Activated CD4-positive, alpha-beta T cell treated with anti-CD3 and anti-CD28 coated beads, Interleukin-2, Interleukin-4, amounts not matched to agents 100 ng/mL and 50 ng/mL, durations not matched to agents 16 hours and 8 hours (primary cell): ENCODE measurements at regions not wholly inside any gene's neighbourhood (a gene's known extent, or its start where the extent isn't known, plus 50 kb on each side); places are given as distances from the start of the nearest gene placed in this dataset.

Source experiments
- DNase-seq: peaks from one replicate; pipeline ENCODE4 v3.0.0-alpha.2; 2020; ENCODE audit warnings: low spot score

DNA sequence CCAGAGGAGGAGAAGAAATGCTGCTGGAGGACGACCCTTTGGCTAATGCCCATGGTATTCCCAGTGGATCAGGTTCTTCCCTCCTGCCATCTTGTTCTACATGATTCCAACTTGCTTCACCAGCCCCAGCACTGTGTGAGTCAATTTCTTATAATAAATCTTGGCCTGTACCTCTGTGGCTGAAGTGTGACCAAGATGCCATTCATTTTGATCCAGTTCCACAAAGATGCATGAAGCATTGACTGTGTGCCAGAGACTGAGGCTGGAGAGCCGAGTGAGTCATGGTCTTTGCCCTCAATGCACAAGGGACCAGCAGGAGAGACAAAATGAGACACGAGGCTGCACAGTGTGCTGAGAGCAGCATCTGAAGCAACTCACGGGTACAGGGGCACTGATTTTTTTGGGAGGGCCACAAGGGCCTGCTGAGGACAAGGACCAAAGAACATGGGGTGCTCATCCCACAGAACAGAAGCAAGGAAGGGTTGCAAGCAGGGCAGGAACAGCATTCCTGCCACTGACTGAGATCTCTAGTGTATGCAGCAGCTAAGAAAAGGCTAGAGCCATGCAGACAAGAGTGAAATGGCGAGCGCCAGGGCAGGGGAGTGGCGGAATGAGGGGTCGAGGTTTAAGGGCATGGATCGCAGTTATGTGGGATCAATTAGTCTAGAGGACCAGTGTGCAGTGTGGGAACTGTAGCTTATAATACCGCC lies 207.0 kb downstream of the THBS2 start:
- no peak for DNase-seq

DNA sequence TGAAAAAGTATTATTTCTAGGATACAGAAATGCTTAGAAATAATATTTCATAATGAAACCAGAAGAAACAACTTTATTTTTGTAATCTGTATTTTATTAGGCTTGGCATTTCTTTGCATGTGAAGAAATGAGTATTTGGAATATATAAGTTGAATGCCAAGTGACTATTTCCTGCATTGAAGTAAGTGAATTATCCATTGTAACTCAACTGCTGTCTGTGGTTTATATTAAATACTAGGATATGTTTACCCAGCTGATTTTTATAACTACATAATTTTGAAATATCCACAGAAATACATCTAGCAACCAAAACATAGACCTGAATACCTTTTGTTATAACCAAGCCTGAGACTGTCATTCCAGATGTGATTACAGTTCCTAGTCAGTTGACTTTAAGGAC lies 207.6 kb downstream of the THBS2 start:
- no peak for DNase-seq

- DNase-seq, result no peak
Measured at GRCh38 chr6:169045486-169045885, 208.2 kb downstream of the THBS2 start.

DNA sequence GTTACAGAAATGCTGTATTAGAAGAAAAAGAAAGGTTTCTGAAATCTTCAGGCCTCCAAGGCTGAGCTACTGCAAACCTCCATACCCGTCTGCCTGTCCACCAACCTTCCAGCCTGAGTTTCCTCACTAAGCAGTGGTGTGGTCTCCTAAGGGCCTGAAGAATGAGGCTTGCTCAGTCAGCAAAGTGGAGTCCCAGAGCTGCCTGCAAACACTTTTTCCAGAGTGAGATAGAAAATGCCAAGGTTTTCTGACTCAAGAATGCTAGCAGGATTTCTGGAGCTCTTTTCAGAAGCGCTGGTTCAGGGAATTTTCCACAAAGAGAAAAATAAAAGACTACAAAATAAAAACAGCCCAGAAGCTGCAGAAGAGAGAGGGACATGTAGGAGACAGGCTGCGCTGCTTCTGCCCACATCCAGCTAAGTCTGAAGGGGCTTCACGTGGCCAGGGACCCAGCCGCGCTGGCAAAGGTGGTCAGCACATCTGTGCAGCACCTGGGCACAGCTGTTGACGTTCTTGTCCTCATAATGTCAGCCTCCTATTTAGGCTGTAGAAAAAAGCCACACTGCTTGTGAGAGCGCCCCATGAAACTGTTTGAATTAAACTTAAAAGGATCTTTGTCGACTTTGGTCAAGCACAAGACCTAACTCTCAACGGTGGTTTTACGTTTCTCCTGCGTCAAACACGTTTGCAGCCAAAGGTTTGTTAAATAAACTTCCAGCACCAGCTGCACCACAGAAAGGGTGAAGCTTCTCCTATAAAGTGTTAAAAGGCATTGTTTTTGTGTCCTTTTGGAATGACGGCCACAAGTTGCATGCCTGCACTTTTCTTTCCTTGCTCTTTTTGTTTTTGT lies 209.0 kb downstream of the THBS2 start:
- DNase-seq, result no peak

DNA sequence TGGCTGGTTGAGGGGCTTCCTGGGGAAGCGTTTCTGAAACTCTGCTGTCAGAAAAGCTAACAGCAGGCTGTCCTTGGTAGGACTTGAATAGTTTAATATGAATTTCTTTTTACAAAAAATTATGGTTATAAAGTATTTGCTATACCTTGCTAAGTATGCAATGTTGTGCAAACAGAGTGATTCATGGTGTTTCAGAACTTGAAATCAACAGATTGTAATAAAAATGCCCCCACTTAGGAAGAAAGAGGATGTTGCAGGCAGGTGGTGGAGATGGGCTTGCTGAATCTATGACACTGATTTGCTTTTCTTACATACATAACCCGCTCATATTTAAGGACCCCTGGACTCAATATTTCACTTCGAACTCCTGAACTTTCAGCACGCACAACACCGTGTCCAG lies 211.6 kb downstream of the THBS2 start:
- no peak for DNase-seq

GRCh38 chr6:169041078-169041477 lies 212.6 kb downstream of the THBS2 start:
- no peak for DNase-seq

DNA sequence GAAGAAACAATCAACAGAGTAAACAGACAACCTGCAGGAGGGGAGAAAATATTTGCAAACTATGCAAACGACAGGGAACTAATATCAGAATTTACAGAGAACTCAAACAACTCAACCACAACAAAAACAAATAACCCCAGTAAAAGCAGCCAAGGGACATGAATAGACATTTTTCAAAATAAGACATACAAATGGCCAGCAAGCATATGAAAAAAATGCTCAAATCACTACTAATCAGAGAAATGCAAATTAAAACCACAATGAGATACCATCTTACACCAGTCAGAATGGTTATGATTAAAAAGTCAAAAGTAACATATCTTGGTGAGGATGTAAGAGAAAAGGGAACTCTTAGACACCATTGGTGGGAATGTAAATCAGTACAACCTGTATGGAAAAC lies 215.0 kb downstream of the THBS2 start:
- no peak for DNase-seq

GRCh38 chr6:169035385-169036240 lies 218.0 kb downstream of the THBS2 start:
- no peak for DNase-seq

DNA sequence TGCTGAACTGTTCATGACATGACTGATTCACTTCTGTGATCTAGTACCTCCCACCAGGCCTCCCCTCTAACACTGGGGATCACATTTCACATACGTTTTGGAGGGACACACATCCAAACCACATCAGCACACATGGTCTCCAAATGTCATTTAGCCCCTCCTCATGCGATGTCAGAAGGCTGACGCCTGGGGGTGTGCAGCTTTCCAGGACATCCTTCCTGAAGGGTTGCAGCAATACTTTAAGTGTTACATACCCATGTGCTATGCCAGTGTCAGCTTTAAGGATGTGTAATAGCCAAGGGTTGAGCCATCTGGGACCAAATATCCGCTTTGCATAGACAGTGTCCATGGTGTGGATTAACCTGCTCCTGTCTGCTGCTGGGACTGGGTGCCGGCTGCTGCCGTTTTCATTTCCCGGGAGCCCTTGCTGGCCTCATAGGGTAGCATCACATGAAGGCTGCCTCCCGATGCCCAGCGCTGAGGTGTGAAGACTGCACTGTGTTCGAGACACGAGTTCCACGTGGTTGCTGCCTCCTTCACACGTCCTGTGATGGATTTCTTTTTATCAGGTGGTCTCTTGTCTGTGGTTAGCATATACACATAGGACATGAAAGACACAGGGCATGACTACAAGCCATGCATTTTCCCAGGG lies 219.0 kb downstream of the THBS2 start:
- DNase-seq, result no peak

DNA sequence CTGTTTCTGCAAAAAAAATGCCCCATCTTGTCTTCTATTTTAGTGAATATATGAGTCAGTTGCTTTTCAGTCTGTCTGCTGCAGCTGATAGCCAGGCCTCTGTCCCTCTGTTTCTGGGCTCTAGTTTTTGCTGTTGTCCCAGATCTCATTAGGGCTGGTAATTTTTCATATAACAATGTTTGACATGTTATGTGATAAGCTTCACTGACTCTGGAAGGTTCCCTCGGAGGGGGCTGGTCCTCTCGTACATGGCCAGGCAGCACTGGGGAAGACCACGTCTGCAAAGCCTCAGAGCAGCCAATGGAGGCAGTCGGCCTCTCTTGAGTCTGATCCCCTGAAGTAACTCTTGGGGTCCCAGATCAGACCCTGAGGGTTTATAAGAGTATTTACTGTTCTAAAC lies 223.8 kb downstream of the THBS2 start:
- no peak for DNase-seq

DNA sequence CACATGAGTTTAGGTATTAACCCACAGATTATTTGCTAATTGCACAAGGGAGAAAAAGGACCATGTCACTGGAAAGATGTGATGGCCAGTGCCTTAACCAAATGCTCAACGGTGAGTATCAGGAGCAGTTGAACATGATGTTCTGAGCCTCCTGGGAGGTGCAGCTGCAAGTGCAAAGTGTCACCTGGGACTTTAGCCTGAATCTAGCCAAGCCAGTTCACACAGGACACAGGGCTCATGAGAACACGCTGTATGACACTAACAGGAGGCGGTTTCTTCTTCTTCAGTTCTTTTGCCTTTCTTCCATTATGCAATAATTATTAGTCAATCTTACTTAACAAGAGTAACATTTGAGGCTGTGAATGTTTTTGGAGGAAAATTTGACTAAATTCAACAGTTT lies 225.3 kb downstream of the THBS2 start:
- DNase-seq, result no peak

DNA sequence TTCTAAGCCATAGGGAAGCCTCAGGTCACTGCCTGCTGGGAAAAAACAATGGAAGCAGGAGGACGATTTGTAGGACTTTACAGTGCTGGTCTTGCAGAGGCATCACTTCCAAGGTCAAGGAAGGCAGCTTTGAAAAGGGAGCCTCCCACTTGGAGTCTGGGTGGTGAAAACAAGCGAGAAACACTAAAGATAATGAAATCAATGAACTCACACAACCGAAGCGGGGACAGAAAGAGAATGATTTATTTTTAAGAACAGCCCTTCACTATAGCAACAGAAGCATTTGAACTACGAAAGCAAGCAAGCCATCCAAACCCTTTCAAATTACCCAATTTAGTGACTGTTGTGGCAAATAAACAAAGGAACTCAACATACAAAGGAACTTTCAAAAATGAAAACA lies 227.5 kb downstream of the THBS2 start:
- DNase-seq, result no peak

DNA sequence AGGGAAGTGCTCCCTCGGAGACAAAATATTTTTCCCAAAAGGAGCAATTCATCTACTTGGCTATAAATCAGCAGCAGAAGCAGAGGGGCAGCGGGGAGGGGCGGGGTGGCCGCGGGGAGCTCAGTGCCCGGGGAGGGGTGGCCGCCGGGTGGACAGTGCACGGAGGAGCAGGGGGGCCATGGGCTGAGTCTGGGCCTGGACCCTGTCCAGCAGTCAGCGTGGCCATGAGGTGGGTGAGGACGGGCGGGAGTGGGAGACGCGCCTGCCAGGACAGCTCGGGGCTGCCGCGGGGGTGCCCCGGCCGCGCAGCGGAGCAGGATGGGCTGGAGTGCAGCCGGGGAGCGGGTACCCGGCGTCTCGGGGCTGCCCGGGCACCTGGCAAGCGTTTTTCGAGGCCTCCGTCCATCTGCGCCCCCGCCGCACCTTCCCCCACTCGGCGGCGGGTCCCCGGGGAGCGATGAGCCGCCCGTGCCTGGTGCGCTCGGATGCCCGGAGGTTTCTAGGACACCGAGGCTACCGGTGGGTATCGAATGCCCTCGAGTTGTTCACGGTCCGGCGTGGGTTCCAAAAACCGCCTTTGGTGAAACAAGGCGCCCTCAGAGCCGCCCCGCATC lies 229.5 kb downstream of the THBS2 start:
- no peak for DNase-seq

DNA sequence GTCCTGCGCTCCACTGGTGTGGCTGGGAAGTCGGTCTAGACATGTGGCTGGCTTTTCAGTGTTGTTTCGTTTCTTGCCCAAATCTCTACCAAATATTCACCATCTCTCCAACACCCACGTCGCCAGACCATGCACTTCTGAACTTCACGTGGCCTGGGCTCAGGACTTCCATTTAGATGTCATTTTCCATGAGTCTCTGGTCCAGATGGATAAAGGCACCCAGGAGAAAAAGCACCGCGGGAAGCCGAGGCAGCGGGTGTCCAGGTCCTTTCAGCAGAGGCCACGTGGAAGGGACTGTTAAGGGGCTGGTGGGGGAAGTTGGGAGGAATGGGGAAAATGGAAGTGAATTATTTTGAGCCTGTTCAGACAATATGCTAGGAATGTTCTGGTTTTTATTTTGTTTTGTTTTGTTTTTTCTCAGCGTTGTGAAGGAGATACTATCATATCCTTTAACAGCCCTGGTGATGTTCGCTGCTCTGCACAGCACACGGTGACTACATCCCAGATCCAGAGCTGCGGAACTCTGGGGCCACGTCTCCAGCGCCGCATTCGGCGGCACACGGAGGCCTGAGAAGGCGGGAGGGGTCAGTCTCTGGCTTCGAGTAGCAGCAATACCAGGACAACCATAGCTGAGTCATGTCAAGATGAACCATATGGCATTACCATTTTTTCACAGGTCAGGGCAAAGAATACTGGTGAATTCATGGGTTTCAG lies 230.3 kb downstream of the THBS2 start:
- no peak for DNase-seq

DNA sequence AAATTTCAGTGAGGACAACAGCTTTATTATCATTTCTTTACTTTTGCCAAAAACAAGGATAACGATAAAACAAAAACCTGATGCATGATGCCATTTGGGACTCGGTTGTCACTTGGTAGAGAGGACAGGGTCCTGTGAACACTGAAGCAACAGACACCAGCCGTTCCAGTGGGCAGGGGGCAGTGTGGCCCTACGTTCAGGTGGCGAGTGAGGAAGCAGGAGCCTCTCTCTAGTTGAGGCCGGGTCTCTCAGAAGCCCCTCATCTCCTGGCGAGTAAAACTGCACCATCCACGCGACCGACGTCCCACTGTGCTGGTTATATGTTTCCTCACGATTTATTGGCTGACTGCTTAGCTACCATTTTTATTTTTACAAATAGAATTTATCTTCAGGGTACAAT lies 231.6 kb downstream of the THBS2 start:
- no peak for DNase-seq

- DNase-seq, result no peak
Measured at GRCh38 chr6:169020821-169021220, 232.8 kb downstream of the THBS2 start.

- no peak for DNase-seq
Measured at GRCh38 chr6:169019727-169020491, 233.7 kb downstream of the THBS2 start.

DNA sequence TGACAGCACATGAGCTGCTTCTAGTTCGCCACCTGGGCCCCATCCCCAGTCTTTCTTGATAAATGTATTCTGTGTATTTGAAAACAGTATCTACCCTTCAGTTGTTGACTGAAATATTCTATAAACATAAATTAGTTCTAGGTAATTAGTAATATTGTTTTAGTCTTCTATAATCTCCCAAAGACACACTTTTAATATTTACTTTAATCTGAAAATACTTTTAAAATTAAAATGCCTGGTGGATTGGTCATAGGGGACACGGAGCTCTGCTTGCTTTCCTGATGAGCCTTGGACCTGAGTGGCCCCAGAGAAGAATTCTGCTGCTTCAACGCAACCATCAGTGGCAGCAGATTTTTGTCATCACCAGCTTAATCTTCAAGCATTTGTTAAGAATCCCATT lies 234.5 kb downstream of the THBS2 start:
- no peak for DNase-seq

DNA sequence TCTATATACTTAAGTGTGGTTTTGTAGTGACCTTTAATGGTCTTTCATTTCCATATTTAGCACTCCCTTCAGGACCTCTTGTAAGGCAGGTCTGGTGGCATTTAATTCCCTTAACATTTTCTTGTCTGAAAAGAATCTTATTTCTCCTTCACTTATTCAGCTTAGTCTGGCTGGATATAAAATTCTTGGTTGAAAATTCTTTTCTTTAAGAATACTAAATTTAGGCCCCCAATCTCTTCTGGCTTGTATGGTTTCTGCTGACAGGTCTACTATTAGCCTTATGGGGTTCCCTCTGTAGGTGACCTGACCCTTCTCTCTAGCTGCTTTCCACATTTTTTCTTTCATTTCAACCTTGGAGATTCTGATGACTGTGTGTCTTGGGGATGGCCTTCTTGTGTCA lies 236.9 kb downstream of the THBS2 start:
- DNase-seq, result no peak
